K562 (cell line): ENCODE measurements at regions not wholly inside any gene's neighbourhood (a gene's known extent, or its start where the extent isn't known, plus 50 kb on each side); places are given as distances from the start of the nearest gene placed in this dataset.

ENCODE experiments used
- CEBPB ChIP-seq: fragments of 450-650 bp; IDR thresholded peaks from 2 replicates; pipeline ENCODE4 v1.6.1; 2016; ENCODE audit warnings: missing genetic modification characterization, missing compliant biosample characterization
- NCOA1 ChIP-seq: fragments of 450-650 bp; IDR thresholded peaks from 2 replicates; pipeline ENCODE4 v1.6.1; 2016; ENCODE audit warnings: low read depth
- NCOA2 ChIP-seq, 2 experiments: fragments of 450-650 bp; IDR thresholded peaks; 2 replicates each; pipeline ENCODE4 v1.6.1; 2018; ENCODE audit warnings: mild to moderate bottlenecking in 2 of 2, moderate library complexity in 1 of 2; ENCODE audit not compliant: partially characterized antibody in 2 of 2
- REST ChIP-seq, 2 experiments: fragments of 450-650 bp; formaldehyde crosslinking in 1 of 2; IDR thresholded peaks; 2 replicates each; pipeline versions ENCODE4 v1.4.0 to v1.6.1; 2014 to 2020; ENCODE audit warnings: mild to moderate bottlenecking in 2 of 2, borderline replicate concordance in 1 of 2, low read depth in 1 of 2
- SNRNP70 ChIP-seq: fragments of 200-400 bp; formaldehyde crosslinking; optimal IDR thresholded peaks from 2 replicates; pipeline ENCODE3; 2017; ENCODE audit warnings: low read depth, low read length
- ZNF253 ChIP-seq: fragments of 250-450 bp; sonication (Bioruptor Pico); conservative IDR thresholded peaks from 2 replicates; pipeline ENCODE4 v1.6.1; 2021; ENCODE audit warnings: mild to moderate bottlenecking

GRCh38 chr5:161757223-161757622 is 71.7 kb downstream of the GABRA6 start:
- TF ChIP-seq NCOA1: no peak
- no peak for TF ChIP-seq NCOA2 (IDR thresholded peaks at IDR 0.05; ENCODE audit: partially characterized antibody in 2 of 2)
- TF ChIP-seq REST (IDR thresholded peaks at IDR 0.05; ENCODE audit: borderline replicate concordance): no peak
- TF ChIP-seq REST (CRISPR knock-in tag; IDR thresholded peaks at IDR 0.05; ENCODE audit: low read depth): no peak
- TF ChIP-seq SNRNP70: no peak
- TF ChIP-seq ZNF253: no peak
- no peak for TF ChIP-seq CEBPB (tag)
